ENCODE measurements at regions not wholly inside any gene's neighbourhood (a gene's known extent, or its start where the extent isn't known, plus 50 kb on each side); places are given as distances from the start of the nearest gene placed in this dataset.

GRCh38 chr2:128399690-128400291 is 81.1 kb upstream of the HS6ST1 start:
- Histone ChIP-seq H3K9me3 (ENCODE audit: insufficient read depth, low read length) (no peaks in the 10 kb centered on the region), H3K4me3 (ENCODE audit: low read length) (no peak overlapping the region), H3K9ac (ENCODE audit: low read length) (no peak overlapping the region), H3K4me1 (ENCODE audit: low read length) (no peaks in the 10 kb centered on the region), H3K27ac (ENCODE audit: low read length) (no peak overlapping the region), H3K36me3 (replicated peaks; ENCODE audit: low read depth, low read length) (no peaks in the 10 kb centered on the region), H4K20me1 (ENCODE audit: insufficient read depth, low read length) (no peaks in the 10 kb centered on the region), H2AFZ (ENCODE audit: low read depth, low read length) (no peak overlapping the region), H3K4me2 (ENCODE audit: low read length) (no peak overlapping the region), H3K79me2 (ENCODE audit: low read length) (no peaks in the 10 kb centered on the region), H3K27me3 (ENCODE audit: low read depth, low read length) (no peaks in the 10 kb centered on the region; the same call in 1 of the 2 replicates)
- TF ChIP-seq EZH2phosphoT487 (IDR thresholded peaks at IDR 0.05; ENCODE audit: low read depth) (no peak), CTCF (IDR thresholded peaks at IDR 0.05; ENCODE audit: low read depth, low read length) (no peak)

- H4K20me1 ChIP-seq (ENCODE audit: insufficient read depth, low read length): no peaks in the 10 kb centered on the region
- H2AFZ ChIP-seq (ENCODE audit: low read depth, low read length): no peak overlapping the region
- H3K4me1 ChIP-seq (ENCODE audit: low read length): no peaks in the 10 kb centered on the region
- H3K9me3 ChIP-seq (ENCODE audit: insufficient read depth, low read length): no peaks in the 10 kb centered on the region
- H3K27me3 ChIP-seq (ENCODE audit: low read depth, low read length): no peaks in the 10 kb centered on the region; the same call in 1 of the 2 replicates
- H3K9ac ChIP-seq (ENCODE audit: low read length): no peak overlapping the region
- no peak overlapping the region for H3K4me2 ChIP-seq (ENCODE audit: low read length)
- H3K4me3 ChIP-seq (ENCODE audit: low read length): no peak overlapping the region
- no peaks in the 10 kb centered on the region for H3K79me2 ChIP-seq (ENCODE audit: low read length)
- no peak overlapping the region for H3K27ac ChIP-seq (ENCODE audit: low read length)
- TF ChIP-seq CTCF (IDR thresholded peaks at IDR 0.05; ENCODE audit: low read depth, low read length) (no peak), EZH2phosphoT487 (IDR thresholded peaks at IDR 0.05; ENCODE audit: low read depth) (no peak)
- no peaks in the 10 kb centered on the region for H3K36me3 ChIP-seq (replicated peaks; ENCODE audit: low read depth, low read length)
Observed at GRCh38 chr2:128401680-128402079, 83.0 kb upstream of the HS6ST1 start.

- no peak overlapping the region for H2AFZ ChIP-seq (ENCODE audit: low read depth, low read length)
- H3K27me3 ChIP-seq (ENCODE audit: low read depth, low read length): no peaks in the 10 kb centered on the region; the same call in 1 of the 2 replicates
- no peaks in the 10 kb centered on the region for H3K36me3 ChIP-seq (replicated peaks; ENCODE audit: low read depth, low read length)
- H3K4me1 ChIP-seq (ENCODE audit: low read length): no peaks in the 10 kb centered on the region
- no peak overlapping the region for H3K9ac ChIP-seq (ENCODE audit: low read length)
- H3K79me2 ChIP-seq (ENCODE audit: low read length): no peaks in the 10 kb centered on the region
- H4K20me1 ChIP-seq (ENCODE audit: insufficient read depth, low read length): no peaks in the 10 kb centered on the region
- no peak overlapping the region for H3K4me3 ChIP-seq (ENCODE audit: low read length)
- TF ChIP-seq CTCF (IDR thresholded peaks at IDR 0.05; ENCODE audit: low read depth, low read length) (no peak), EZH2phosphoT487 (IDR thresholded peaks at IDR 0.05; ENCODE audit: low read depth) (no peak)
- H3K4me2 ChIP-seq (ENCODE audit: low read length): no peak overlapping the region
- H3K9me3 ChIP-seq (ENCODE audit: insufficient read depth, low read length): no peaks in the 10 kb centered on the region
- no peak overlapping the region for H3K27ac ChIP-seq (ENCODE audit: low read length)
Observed at GRCh38 chr2:128402911-128403670, 84.4 kb upstream of the HS6ST1 start.

- Histone ChIP-seq H3K27ac (ENCODE audit: low read length) (no peak overlapping the region), H3K9ac (ENCODE audit: low read length) (no peak overlapping the region), H2AFZ (ENCODE audit: low read depth, low read length) (no peak overlapping the region), H3K4me1 (ENCODE audit: low read length) (no peaks in the 10 kb centered on the region), H3K79me2 (ENCODE audit: low read length) (no peaks in the 10 kb centered on the region), H3K36me3 (replicated peaks; ENCODE audit: low read depth, low read length) (no peaks in the 10 kb centered on the region), H4K20me1 (ENCODE audit: insufficient read depth, low read length) (no peaks in the 10 kb centered on the region), H3K4me3 (ENCODE audit: low read length) (no peak overlapping the region), H3K9me3 (ENCODE audit: insufficient read depth, low read length) (no peaks in the 10 kb centered on the region), H3K27me3 (ENCODE audit: low read depth, low read length) (no peaks in the 10 kb centered on the region; the same call in 1 of the 2 replicates), H3K4me2 (ENCODE audit: low read length) (no peak overlapping the region)
- no peak for TF ChIP-seq EZH2phosphoT487 (IDR thresholded peaks at IDR 0.05; ENCODE audit: low read depth)
Observed at GRCh38 chr2:128403814-128404708, 85.4 kb upstream of the HS6ST1 start.
